Motor neuron (in vitro differentiated cells): ENCODE measurements at regions not wholly inside any gene's neighbourhood (a gene's known extent, or its start where the extent isn't known, plus 50 kb on each side); places are given as distances from the start of the nearest gene placed in this dataset.

Source experiments
- ATAC-seq, 8 experiments: fragments of 200-7000 bp; cut with Tn5 transposase; replicated peaks in 6 of 8; 2 replicates each; pipeline ENCODE4 v1.8.0; 2021; ENCODE audit warnings: mild to moderate bottlenecking in 8 of 8, moderate library complexity in 8 of 8
- H3K27ac ChIP-seq, 2 donors: fragments of 250-450 bp; sonication (Bioruptor Pico); 2 replicates each; pipeline ENCODE4 v1.9.0; 2021; ENCODE audit warnings: antibody characterized with exemption in 2 of 2, mild to moderate bottlenecking in 2 of 2, moderate library complexity in 1 of 2
- H3K4me1 ChIP-seq, 2 donors: fragments of 250-450 bp; sonication (Bioruptor Pico); replicated peaks in 1 of 2; 2 replicates each; pipeline ENCODE4 v1.6.1; 2021; ENCODE audit warnings: antibody characterized with exemption in 2 of 2, mild to moderate bottlenecking in 2 of 2, moderate library complexity in 1 of 2
- H3K4me3 ChIP-seq, 5 donors: fragments of 250-450 bp; sonication (Bioruptor Pico); 2 replicates each; pipeline ENCODE4 v1.9.0; 2021; ENCODE audit warnings: antibody characterized with exemption in 5 of 5, mild to moderate bottlenecking in 5 of 5, moderate library complexity in 4 of 5
- WGBS, 10 experiments: fragments of 450-650 bp; shearing (Covaris generic); methylation state at CpG; one replicate each; pipeline ENCODE4 v1.0.0; 2022; 5-methylcytosine and 5-hydroxymethylcytosine counted together
- in situ Hi-C, 9 experiments: fragments of 400-800 bp; cut with MboI; loops; one replicate each; pipeline ENCODE4 v1.15.0; 2021; ENCODE audit warnings: low sequenced_read_pairs in 9 of 9, low pct_unique_long_range_greater_than_20kb in 2 of 9; ENCODE audit not compliant: unreplicated experiment in 9 of 9

DNA sequence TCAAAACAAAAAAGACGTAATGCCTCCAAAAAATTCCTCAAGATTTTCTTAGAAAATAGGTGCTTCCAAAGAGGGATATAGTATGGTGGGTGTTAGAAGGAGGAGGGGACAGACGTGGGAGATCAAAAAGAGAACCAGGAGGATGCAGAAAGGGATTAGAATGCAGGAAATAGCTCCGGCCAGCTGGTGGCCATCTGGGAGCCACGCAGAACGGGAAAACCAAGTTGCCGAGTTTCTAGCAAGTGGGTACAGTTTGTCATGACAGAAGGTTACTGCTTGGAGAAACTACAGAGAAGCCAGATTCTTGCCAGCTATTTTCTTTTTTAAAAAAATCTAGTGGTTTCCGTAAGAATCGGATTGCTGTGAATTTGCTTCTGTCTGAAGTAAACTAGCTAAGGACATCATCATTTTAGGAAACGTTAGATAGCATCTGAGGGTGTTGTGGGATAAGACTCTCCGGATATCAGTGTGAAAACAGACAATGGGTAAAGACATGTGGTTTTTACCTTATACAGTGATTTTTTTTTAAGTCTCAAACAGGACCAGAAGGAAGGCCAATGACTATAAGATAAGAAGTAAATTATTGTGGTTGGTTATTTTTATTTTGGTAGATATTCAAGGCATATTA lies 104.9 kb downstream of the HSPH1 start:
- 0 to 100% (median 56%) methylated on average over 2 to 9 of the region's 10 CpGs for WGBS, 10 experiments
- peak in 3 of 8 experiments; percentile 54 to 81 (median 62) for ATAC-seq
- Histone ChIP-seq H3K4me3 (no peak overlapping the region), H3K4me1 (peaks cover 0 to 11% of the 10 kb centered on the region in 2 donors), H3K27ac (no peak overlapping the region)
- in situ Hi-C loops, result no loop called here

DNA sequence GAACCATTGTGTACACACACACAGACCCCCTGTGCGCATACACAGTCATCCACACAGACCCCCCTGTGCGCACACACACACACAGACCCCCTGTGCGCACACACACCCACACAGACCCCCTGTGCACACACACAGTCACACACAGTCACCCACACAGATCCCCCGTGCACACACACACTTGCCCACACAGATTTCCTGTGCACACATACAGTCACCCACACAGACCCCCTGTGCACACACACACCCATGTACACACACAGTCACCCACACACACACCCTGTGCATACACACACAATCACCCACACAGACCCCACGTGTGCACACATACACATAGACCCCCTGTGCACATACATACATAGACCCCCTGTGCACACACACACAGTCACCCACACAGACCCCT lies 106.1 kb downstream of the HSPH1 start:
- peak in 1 of 8 experiments; percentile 2 for ATAC-seq
- H3K4me1 ChIP-seq, result peaks cover 0 to 14% of the 10 kb centered on the region in 2 donors
- H3K4me3 ChIP-seq, result no peak overlapping the region
- in situ Hi-C loops, result no loop called here
- no peak overlapping the region for H3K27ac ChIP-seq
- WGBS, 10 experiments, result 20 to 90% (median 80%) methylated on average over 1 to 2 of the region's 5 CpGs; no CpG with 5 or more reads in 7 of the 10 experiments

GRCh38 chr13:31054632-31055031 lies 107.1 kb downstream of the HSPH1 start:
- in situ Hi-C loops, result no loop called here
- peak in 1 of 8 experiments; percentile 14 for ATAC-seq
- peaks cover 0 to 14% of the 10 kb centered on the region in 2 donors for H3K4me1 ChIP-seq
- H3K4me3 ChIP-seq, result no peak overlapping the region
- 20 to 100% (median 63%) methylated on average over 1 to 3 of the region's 4 CpGs; no CpG with 5 or more reads in 7 of the 10 experiments for WGBS, 10 experiments
- H3K27ac ChIP-seq, result no peak overlapping the region

- 20 to 80% (median 69%) methylated on average over 1 to 3 of the region's 6 CpGs; no CpG with 5 or more reads in 6 of the 10 experiments for WGBS, 10 experiments
- ATAC-seq, result no peak
- Histone ChIP-seq H3K4me3 (no peak overlapping the region), H3K27ac (no peak overlapping the region), H3K4me1 (peaks cover 0 to 14% of the 10 kb centered on the region in 2 donors)
- in situ Hi-C loops, result no loop called here
Observed at GRCh38 chr13:31053896-31054295, 107.8 kb downstream of the HSPH1 start.

GRCh38 chr13:31053091-31053490 lies 108.6 kb downstream of the HSPH1 start:
- in situ Hi-C loops, result no loop called here
- Histone ChIP-seq H3K4me1 (peaks cover 3 to 14% of the 10 kb centered on the region in 2 donors), H3K4me3 (no peak overlapping the region), H3K27ac (no peak overlapping the region)
- ATAC-seq, result peak in 6 of 8 experiments; percentile 36 to 63 (median 52)
- 20 to 80% (median 70%) methylated on average over 1 to 6 of the region's 7 CpGs; no CpG with 5 or more reads in 5 of the 10 experiments for WGBS, 10 experiments

- no peak for ATAC-seq
- 85 to 100% (median 93%) methylated on average over 2 to 8 of the region's 8 CpGs; no CpG with 5 or more reads in 3 of the 10 experiments for WGBS, 10 experiments
- Histone ChIP-seq H3K4me3 (no peak overlapping the region), H3K27ac (no peak overlapping the region), H3K4me1 (peaks cover 6 to 14% of the 10 kb centered on the region in 2 donors)
- in situ Hi-C loops, result no loop called here
Observed at GRCh38 chr13:31052478-31052877, 109.2 kb downstream of the HSPH1 start.

DNA sequence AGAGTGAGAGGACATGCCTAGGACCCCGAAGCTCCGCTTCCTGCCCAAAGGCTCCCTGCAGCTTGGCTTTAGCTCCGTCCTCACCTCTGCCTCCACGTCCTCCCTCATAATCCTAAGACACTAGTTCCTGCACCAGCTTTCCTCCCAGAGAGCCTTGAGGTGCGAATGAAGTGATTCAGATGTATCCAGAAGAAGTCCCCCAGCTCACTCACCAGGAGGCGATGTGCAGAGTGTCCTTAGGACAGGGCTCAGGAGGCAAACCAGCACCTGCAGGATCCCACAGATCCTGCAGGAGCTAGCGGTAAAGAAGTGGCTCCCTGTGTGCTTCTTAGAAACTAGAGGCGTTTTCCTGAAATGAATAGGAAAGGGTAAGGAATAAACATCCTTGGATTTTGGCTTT lies 109.7 kb downstream of the HSPH1 start:
- ATAC-seq, result peak in 1 of 8 experiments; percentile 72
- no peak overlapping the region for H3K27ac ChIP-seq
- in situ Hi-C loops, result no loop called here
- 67 to 100% (median 84%) methylated on average over 1 to 5 of the region's 8 CpGs; no CpG with 5 or more reads in 4 of the 10 experiments for WGBS, 10 experiments
- H3K4me3 ChIP-seq, result no peak overlapping the region
- H3K4me1 ChIP-seq, result peaks cover 10 to 16% of the 10 kb centered on the region in 2 donors

- no peak for ATAC-seq
- WGBS, 10 experiments, result 38 to 100% (median 74%) methylated on average over 1 to 6 of the region's 6 CpGs
Observed at GRCh38 chr13:31050486-31051400, 111.0 kb downstream of the HSPH1 start.

DNA sequence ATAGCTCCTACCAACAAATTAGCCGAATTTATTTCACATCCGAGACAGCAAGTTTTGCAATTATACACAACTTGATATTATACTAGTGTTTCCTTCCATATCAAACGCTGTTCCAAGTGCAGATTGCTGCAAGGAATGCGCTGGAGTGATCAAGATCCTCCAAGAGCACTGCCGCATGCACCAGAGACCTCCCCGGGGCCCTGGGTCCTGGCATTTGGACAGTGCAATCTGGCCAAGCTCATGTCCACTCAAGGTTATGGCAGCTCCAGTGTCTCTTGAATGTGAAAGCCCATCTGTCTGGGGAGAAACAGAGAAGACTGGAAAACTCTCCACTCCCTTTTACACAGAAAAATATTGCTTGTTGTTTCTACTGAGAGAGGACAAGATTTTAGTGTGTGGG lies 111.9 kb downstream of the HSPH1 start:
- in situ Hi-C loops, result loop anchor here in 4 of 9 experiments (10.0 to 25.0 kb wide), 4 partner anchors 188 to 913 kb away; no protein-coding TSS in a partner anchor
- peaks cover 26 to 32% of the 10 kb centered on the region in 2 donors for H3K4me1 ChIP-seq
- no peak for ATAC-seq
- H3K4me3 ChIP-seq, result no peak overlapping the region
- no peak overlapping the region for H3K27ac ChIP-seq
- WGBS, 10 experiments, result 71 to 100% (median 84%) methylated on average over 1 to 4 of the region's 6 CpGs; no CpG with 5 or more reads in 3 of the 10 experiments

More at GRCh38 chr13:31050486-31051400, 111.0 kb downstream of the HSPH1 start:
- no peak overlapping the region for H3K27ac ChIP-seq
- no peak overlapping the region for H3K4me3 ChIP-seq
- H3K4me1 ChIP-seq, result peaks cover 21 to 27% of the 10 kb centered on the region in 2 donors
- in situ Hi-C loops, result no loop called here

DNA sequence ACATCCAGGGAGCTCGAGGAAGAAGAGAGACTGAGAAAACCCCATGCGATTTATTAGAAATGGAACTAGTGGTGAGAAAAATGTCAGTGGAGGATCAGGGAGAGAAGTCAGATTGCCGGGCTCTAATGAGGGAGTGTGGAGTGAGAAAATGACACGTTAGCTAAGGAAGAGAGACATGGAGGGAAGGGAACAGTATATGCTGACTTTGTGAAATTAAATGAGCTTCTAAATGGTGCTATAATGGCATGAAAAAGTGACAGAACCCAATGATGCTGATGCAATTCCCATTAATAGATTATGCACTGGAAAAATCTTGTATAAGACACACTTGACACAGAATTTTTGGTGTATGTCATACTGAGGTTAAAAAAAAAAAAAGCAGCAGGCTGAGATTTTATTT lies 112.6 kb downstream of the HSPH1 start:
- no peak for ATAC-seq
- Histone ChIP-seq H3K4me3 (no peak overlapping the region), H3K27ac (no peak overlapping the region), H3K4me1 (peaks cover 33 to 36% of the 10 kb centered on the region in 2 donors)
- 66 to 100% (median 84%) methylated on average over 2 to 4 of the region's 4 CpGs; no CpG with 5 or more reads in 1 of the 10 experiments for WGBS, 10 experiments
- in situ Hi-C loops, result loop anchor here in 4 of 9 experiments (10.0 to 25.0 kb wide), 4 partner anchors 187 to 912 kb away; no protein-coding TSS in a partner anchor

GRCh38 chr13:31048521-31048920 lies 113.2 kb downstream of the HSPH1 start:
- Histone ChIP-seq H3K4me3 (no peak overlapping the region), H3K4me1 (peaks cover 33 to 36% of the 10 kb centered on the region in 2 donors), H3K27ac (no peak overlapping the region)
- in situ Hi-C loops, result loop anchor here in 4 of 9 experiments (10.0 to 25.0 kb wide), 4 partner anchors 186 to 911 kb away; no protein-coding TSS in a partner anchor
- ATAC-seq, result no peak
- 75 to 100% (median 91%) methylated on average over 1 to 3 of the region's 3 CpGs; no CpG with 5 or more reads in 3 of the 10 experiments for WGBS, 10 experiments

GRCh38 chr13:31046711-31047279 lies 114.3 kb downstream of the TEX26 start:
- H3K4me1 ChIP-seq, result peaks cover 33 to 42% of the 10 kb centered on the region in 2 donors
- in situ Hi-C loops, result loop anchor here in 4 of 9 experiments (10.0 to 25.0 kb wide), 4 partner anchors 184 to 909 kb away; no protein-coding TSS in a partner anchor
- peak; percentile 58 to 86 (median 80) for ATAC-seq
- WGBS, 10 experiments, result 0 to 59% (median 16%) methylated on average over 2 to 9 of the region's 16 CpGs; no CpG with 5 or more reads in 5 of the 10 experiments
- H3K27ac ChIP-seq, result peak overlapping the region; percentile 47 to 71
- H3K4me3 ChIP-seq, result peak overlapping the region in 1 of 5 donors; percentile 1
